ENCODE measurements at regions not wholly inside any gene's neighbourhood (a gene's known extent, or its start where the extent isn't known, plus 50 kb on each side); places are given as distances from the start of the nearest gene placed in this dataset.

DNA sequence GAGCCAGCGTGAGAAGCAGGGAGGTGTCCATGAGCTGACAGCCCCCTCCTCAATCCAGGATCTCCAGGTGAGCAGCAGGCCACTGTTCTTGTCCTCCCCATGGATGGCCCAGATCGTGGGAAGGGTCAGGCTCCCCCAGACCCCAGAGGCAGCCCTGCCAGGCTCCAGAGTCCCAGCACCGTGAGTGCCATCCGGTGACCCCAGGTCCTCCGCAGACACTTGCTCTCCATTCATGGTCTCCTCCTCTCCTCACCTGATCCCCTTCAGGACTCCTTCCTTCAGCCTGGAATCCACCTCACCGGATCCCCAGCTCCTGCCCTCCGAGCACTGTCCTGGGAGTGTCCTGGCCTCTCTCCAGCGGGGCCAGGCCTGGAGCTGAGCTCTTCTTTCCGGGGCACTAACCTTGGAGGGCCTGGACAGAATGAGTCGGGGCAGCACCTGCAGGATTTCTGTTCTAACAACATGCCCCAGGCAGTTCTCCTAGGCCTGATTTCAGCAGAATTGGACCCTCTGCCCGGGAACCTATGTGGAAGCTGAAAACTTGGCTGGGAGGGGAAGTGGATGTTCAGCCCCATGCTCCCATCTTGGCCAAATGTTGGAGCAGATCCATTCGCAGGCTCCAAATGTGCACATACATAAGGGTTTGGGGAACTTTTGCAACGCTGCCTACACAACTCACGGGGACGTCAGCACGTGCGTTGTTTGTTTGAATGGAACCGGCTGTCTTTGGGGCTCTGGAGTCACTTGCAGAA lies 341.6 kb upstream of the SFSWAP start:
- Histone ChIP-seq H3K4ac (replicated peaks; ENCODE audit: insufficient read length, low read depth, low read length) (no peak overlapping the region), H3K23ac (ENCODE audit: insufficient read length) (no peak overlapping the region), H2BK20ac (ENCODE audit: low read length) (no peak overlapping the region), H3K9me3 (ENCODE audit: insufficient read depth in 2 of 2, low read depth in 1 of 2, low read length in 1 of 2) (no peaks in the 10 kb centered on the region), H3K79me1 (ENCODE audit: low read depth, low read length) (no peaks in the 10 kb centered on the region), H2BK5ac (ENCODE audit: low read depth, low read length) (no peak overlapping the region), H3K79me2 (ENCODE audit: control insufficient read depth in 1 of 2, insufficient read depth in 2 of 2, low read length in 2 of 2) (no peaks in the 10 kb centered on the region), H3K4me3 (ENCODE audit: extremely low read depth in 1 of 4, insufficient read depth in 2 of 4, low read depth in 3 of 4, low read length in 4 of 4) (no peak overlapping the region), H2BK12ac (ENCODE audit: low read depth, low read length) (no peak overlapping the region), H3K27me3 (replicated peaks in 1 of 4; ENCODE audit: control insufficient read depth in 3 of 4, extremely low read depth in 1 of 4, insufficient read depth in 3 of 4, low read length in 3 of 4) (no peaks in the 10 kb centered on the region; a peak in 1 of 7 replicates), H4K5ac (ENCODE audit: insufficient read length, low read depth, low read length) (no peak overlapping the region), H3K9ac (replicated peaks in 1 of 4; ENCODE audit: extremely low read depth in 1 of 4, low read depth in 3 of 4, low read length in 3 of 4) (no peak overlapping the region), H2AK5ac (ENCODE audit: low read depth, low read length) (no peak overlapping the region), H3K23me2 (ENCODE audit: low read depth, low read length) (peaks cover 5% of the 10 kb centered on the region; the same call in 1 of the 2 replicates), H2BK120ac (replicated peaks; ENCODE audit: low read depth, low read length) (no peak overlapping the region), H2BK15ac (ENCODE audit: low read length) (no peak overlapping the region), H2AFZ (ENCODE audit: low read length) (no peak overlapping the region), H3K36me3 (ENCODE audit: control insufficient read depth in 2 of 4, insufficient read depth in 4 of 4, low read length in 3 of 4) (no peaks in the 10 kb centered on the region), H3K27ac (ENCODE audit: low read depth, low read length) (no peak overlapping the region), H3K4me2 (ENCODE audit: insufficient read depth in 1 of 2, low read depth in 2 of 2, low read length in 2 of 2) (no peak overlapping the region), H4K91ac (replicated peaks; ENCODE audit: insufficient read length, low read length) (no peak overlapping the region), H3K14ac (ENCODE audit: insufficient read length) (no peak overlapping the region), H3K4me1 (replicated peaks in 1 of 4; ENCODE audit: control insufficient read depth in 3 of 4, insufficient read depth in 4 of 4, low read length in 3 of 4) (no peaks in the 10 kb centered on the region), H3K18ac (ENCODE audit: extremely low read depth, low read length) (no peak overlapping the region), H3K56ac (replicated peaks; ENCODE audit: insufficient read length, low read depth, low read length) (no peak overlapping the region), H4K20me1 (replicated peaks in 1 of 2; ENCODE audit: control insufficient read depth in 1 of 2, insufficient read depth in 2 of 2, low read length in 2 of 2) (peaks cover 0 to 2% of the 10 kb centered on the region in 2 experiments), H4K8ac (ENCODE audit: extremely low read depth, insufficient read depth, low read length) (no peak overlapping the region)
- DNase-seq (ENCODE audit: low read depth in 1 of 2, low spot score in 2 of 2) (no peak), FAIRE-seq (no peak)
- CTCF ChIA-PET (ENCODE audit: partially characterized antibody), result interaction anchor here (1.0 kb wide), 1 partner anchor 11 kb away, joined by 3 read pairs; no protein-coding TSS in a partner anchor
- 90% methylated on average over 18 of the region's 18 CpGs; no CpG with 5 or more reads in 1 of the 2 experiments for WGBS, 2 experiments (ENCODE audit: extremely low coverage in 1 of 2, insufficient coverage in 1 of 2, insufficient read length in 1 of 2, insufficient replicate concordance in 2 of 2, low coverage in 1 of 2, low lambda C conversion rate in 2 of 2, missing lambda C conversion rate in 1 of 2)
- POLR2A ChIA-PET (ENCODE audit: partially characterized antibody), result interaction anchor here (1.1 kb wide), 1 partner anchor 21 kb away, joined by 3 read pairs; no protein-coding TSS in a partner anchor
- no peak for TF ChIP-seq POLR2AphosphoS5 (IDR thresholded peaks at IDR 0.05; ENCODE audit: low read depth, low read length)
- TF ChIP-seq, protein P1, sequence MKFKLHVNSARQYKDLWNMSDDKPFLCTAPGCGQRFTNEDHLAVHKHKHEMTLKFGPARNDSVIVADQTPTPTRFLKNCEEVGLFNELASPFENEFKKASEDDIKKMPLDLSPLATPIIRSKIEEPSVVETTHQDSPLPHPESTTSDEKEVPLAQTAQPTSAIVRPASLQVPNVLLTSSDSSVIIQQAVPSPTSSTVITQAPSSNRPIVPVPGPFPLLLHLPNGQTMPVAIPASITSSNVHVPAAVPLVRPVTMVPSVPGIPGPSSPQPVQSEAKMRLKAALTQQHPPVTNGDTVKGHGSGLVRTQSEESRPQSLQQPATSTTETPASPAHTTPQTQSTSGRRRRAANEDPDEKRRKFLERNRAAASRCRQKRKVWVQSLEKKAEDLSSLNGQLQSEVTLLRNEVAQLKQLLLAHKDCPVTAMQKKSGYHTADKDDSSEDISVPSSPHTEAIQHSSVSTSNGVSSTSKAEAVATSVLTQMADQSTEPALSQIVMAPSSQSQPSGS (IDR thresholded peaks at IDR 0.05; ENCODE audit: low read length), result no peak
- TF ChIP-seq SRF (IDR thresholded peaks at IDR 0.05; ENCODE audit: low read depth, low read length), result no peak
- TF ChIP-seq CEBPB (IDR thresholded peaks at IDR 0.05; ENCODE audit: low read depth, low read length), result no peak
- TF ChIP-seq, protein P2, sequence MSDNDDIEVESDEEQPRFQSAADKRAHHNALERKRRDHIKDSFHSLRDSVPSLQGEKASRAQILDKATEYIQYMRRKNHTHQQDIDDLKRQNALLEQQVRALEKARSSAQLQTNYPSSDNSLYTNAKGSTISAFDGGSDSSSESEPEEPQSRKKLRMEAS (IDR thresholded peaks at IDR 0.05), result no peak
- no peak for TF ChIP-seq CTBP2 (IDR thresholded peaks at IDR 0.05; ENCODE audit: borderline replicate concordance, insufficient read depth, insufficient read length, low read length)
- TF ChIP-seq EGR1 (IDR thresholded peaks at IDR 0.05; ENCODE audit: borderline replicate concordance, low read depth, low read length), result no peak
- no peak for TF ChIP-seq POU5F1 (IDR thresholded peaks at IDR 0.05; ENCODE audit: low read depth, low read length)
- no peak for TF ChIP-seq JUND (IDR thresholded peaks at IDR 0.05; ENCODE audit: low read length)
- no peak for TF ChIP-seq HDAC2 (IDR thresholded peaks at IDR 0.05; ENCODE audit: borderline replicate concordance in 1 of 2, low read depth in 2 of 2, low read length in 2 of 2)
- no peak for TF ChIP-seq TEAD4 (IDR thresholded peaks at IDR 0.05; ENCODE audit: low read depth, low read length)

All from H1 (cell line).